HCT116 (cell line): ENCODE measurements at regions not wholly inside any gene's neighbourhood (a gene's known extent, or its start where the extent isn't known, plus 50 kb on each side); places are given as distances from the start of the nearest gene placed in this dataset.

Experiments
- FOSL1 ChIP-seq: IDR thresholded peaks from 2 replicates; pipeline ENCODE4 v1.6.1; 2012; ENCODE audit warnings: low read depth
- YY1 ChIP-seq: IDR thresholded peaks from 2 replicates; pipeline ENCODE4 v1.6.1; 2011; ENCODE audit warnings: low read length, low read depth, moderate library complexity, mild to moderate bottlenecking; ENCODE audit not compliant: insufficient replicate concordance; ENCODE audit errors: extremely low read depth

- TF ChIP-seq FOSL1 (no peak), YY1 (no peak)
Observed at GRCh38 chr12:74317741-74318140, 219.9 kb upstream of the ATXN7L3B start.
